GM23338 (cell line): ENCODE measurements at regions not wholly inside any gene's neighbourhood (a gene's known extent, or its start where the extent isn't known, plus 50 kb on each side); places are given as distances from the start of the nearest gene placed in this dataset.

Experiments used
- ATAC-seq: fragments of 200-7000 bp; cut with Tn5 transposase; 3 replicates; pipeline ENCODE4 v1.9.1; 2020
- DNase-seq: peaks from one replicate; pipeline ENCODE4 v3.0.0-alpha.2; 2015; ENCODE audit warnings: low spot score
- H2AFZ ChIP-seq: fragments of 200-600 bp; sonication (generic); 2 replicates; pipeline ENCODE4 v1.8.0; 2016; ENCODE audit warnings: antibody characterized with exemption, mild to moderate bottlenecking, moderate library complexity
- H3F3A ChIP-seq: fragments of 200-600 bp; sonication (generic); replicated peaks from 2 replicates; pipeline ENCODE4 v1.8.0; 2017; ENCODE audit warnings: antibody characterized with exemption, mixed run types, low read depth
- H3K27ac ChIP-seq: fragments of 200-600 bp; sonication (generic); 2 replicates; pipeline ENCODE4 v1.6.1; 2016; ENCODE audit warnings: low read depth
- H3K27me3 ChIP-seq: fragments of 200-600 bp; sonication (generic); 2 replicates; pipeline ENCODE4 v1.8.0; 2016; ENCODE audit warnings: mild to moderate bottlenecking, mixed run types, moderate library complexity; ENCODE audit not compliant: insufficient read depth
- H3K36me3 ChIP-seq: fragments of 200-600 bp; sonication (generic); 2 replicates; pipeline ENCODE4 v1.8.0; 2016; ENCODE audit warnings: mild to moderate bottlenecking; ENCODE audit not compliant: insufficient read depth
- H3K4me1 ChIP-seq: fragments of 200-600 bp; sonication (generic); 2 replicates; pipeline ENCODE4 v1.8.0; 2016; ENCODE audit warnings: mild to moderate bottlenecking, moderate library complexity; ENCODE audit not compliant: insufficient read depth
- H3K4me2 ChIP-seq: fragments of 200-600 bp; sonication (generic); 2 replicates; pipeline ENCODE4 v1.7.1; 2017; ENCODE audit warnings: mixed run types
- H3K4me3 ChIP-seq: fragments of 200-600 bp; sonication (generic); 2 replicates; pipeline ENCODE4 v1.6.1; 2016; ENCODE audit warnings: mixed run types
- H3K79me2 ChIP-seq: fragments of 200-600 bp; sonication (generic); replicated peaks from 2 replicates; pipeline ENCODE4 v1.8.0; 2017; ENCODE audit warnings: mild to moderate bottlenecking; ENCODE audit not compliant: insufficient read depth
- H3K9me2 ChIP-seq: fragments of 200-600 bp; sonication (generic); 2 replicates; pipeline ENCODE4 v1.8.0; 2017; ENCODE audit not compliant: insufficient read depth
- H4K20me1 ChIP-seq: fragments of 200-600 bp; sonication (generic); replicated peaks from 2 replicates; pipeline ENCODE4 v1.8.0; 2017; ENCODE audit warnings: mild to moderate bottlenecking; ENCODE audit not compliant: insufficient read depth
- H3K27ac Mint-ChIP-seq: 2 replicates; pipeline ENCODE4 v1.8.0; 2020; ENCODE audit warnings: inconsistent platforms, mild to moderate bottlenecking, moderate library complexity, mixed read lengths
- H3K27me3 Mint-ChIP-seq: 3 replicates; pipeline ENCODE4 v1.8.0; 2022; ENCODE audit warnings: low read depth, mild to moderate bottlenecking, moderate library complexity, mixed read lengths, inconsistent platforms; ENCODE audit not compliant: insufficient read depth, poor library complexity
- H3K36me3 Mint-ChIP-seq: 3 replicates; pipeline ENCODE4 v1.8.0; 2021; ENCODE audit warnings: low read depth, mild to moderate bottlenecking, inconsistent platforms, moderate library complexity, mixed read lengths
- H3K4me1 Mint-ChIP-seq: 3 replicates; pipeline ENCODE4 v1.8.0; 2020; ENCODE audit warnings: mild to moderate bottlenecking, inconsistent platforms, mixed read lengths
- H3K4me3 Mint-ChIP-seq: 3 replicates; pipeline ENCODE4 v1.8.0; 2021; ENCODE audit warnings: moderate library complexity, mild to moderate bottlenecking, inconsistent platforms, mixed read lengths
- H3K9me3 Mint-ChIP-seq: 3 replicates; pipeline ENCODE4 v1.8.0; 2020; ENCODE audit warnings: moderate library complexity, mild to moderate bottlenecking, inconsistent platforms, mixed read lengths
- CREB1 ChIP-seq: fragments of 250-450 bp; sonication (Bioruptor Pico); IDR thresholded peaks from 2 replicates; pipeline ENCODE4 v1.5.0; 2020; ENCODE audit warnings: low read depth, mild to moderate bottlenecking, moderate library complexity
- CTCF ChIP-seq, 2 experiments: fragments of 200-600 bp in 1 of 2; sonication (generic) in 1 of 2; conservative IDR thresholded peaks; 2 replicates each; pipeline versions ENCODE4 v1.5.1 to v1.6.1; 2016 to 2017; ENCODE audit warnings: antibody characterized with exemption in 2 of 2, low read depth in 2 of 2, mild to moderate bottlenecking in 2 of 2, moderate library complexity in 1 of 2
- EZH2 ChIP-seq: fragments of 200-600 bp; sonication (generic); IDR thresholded peaks from one replicate; pipeline ENCODE4 v1.8.0; 2017; ENCODE audit warnings: antibody characterized with exemption, mild to moderate bottlenecking, low read depth; ENCODE audit not compliant: unreplicated experiment
- EZH2phosphoT487 ChIP-seq: fragments of 200-600 bp; sonication (generic); IDR thresholded peaks from one replicate; pipeline ENCODE4 v1.8.1; 2018; ENCODE audit warnings: antibody characterized with exemption; ENCODE audit not compliant: unreplicated experiment
- JUNB ChIP-seq: IDR thresholded peaks from one replicate; pipeline ENCODE4 v1.6.1; 2016; ENCODE audit warnings: antibody characterized with exemption; ENCODE audit not compliant: unreplicated experiment
- NANOG ChIP-seq: IDR thresholded peaks from 2 replicates; pipeline ENCODE4 v1.6.1; 2016; ENCODE audit warnings: antibody characterized with exemption, borderline replicate concordance
- POLR2AphosphoS5 ChIP-seq: IDR thresholded peaks from 2 replicates; pipeline ENCODE4 v1.6.1; 2016; ENCODE audit warnings: antibody characterized with exemption, low read depth
- REST ChIP-seq: IDR thresholded peaks from one replicate; pipeline ENCODE4 v1.6.1; 2018; ENCODE audit warnings: antibody characterized with exemption; ENCODE audit not compliant: unreplicated experiment
- STAT1 ChIP-seq: IDR thresholded peaks from one replicate; pipeline ENCODE4 v1.6.1; 2016; ENCODE audit warnings: antibody characterized with exemption; ENCODE audit not compliant: unreplicated experiment
- ZNF114 ChIP-seq: fragments of 250-450 bp; sonication (Bioruptor Pico); IDR thresholded peaks from 2 replicates; pipeline ENCODE4 v1.5.0; 2020; ENCODE audit warnings: mild to moderate bottlenecking, moderate library complexity
- ZNF331 ChIP-seq: fragments of 250-450 bp; sonication (Bioruptor Pico); IDR thresholded peaks from 2 replicates; pipeline ENCODE4 v1.5.0; 2020; ENCODE audit warnings: low read depth, mild to moderate bottlenecking, moderate library complexity
- ZNF462 ChIP-seq: fragments of 250-450 bp; sonication (Bioruptor Pico); IDR thresholded peaks from 2 replicates; pipeline ENCODE4 v1.5.0; 2020; ENCODE audit warnings: mild to moderate bottlenecking, moderate library complexity
- TF ChIP-seq, protein P1 (sequence below): IDR thresholded peaks from 2 replicates; pipeline ENCODE4 v1.6.1; 2016; ENCODE audit warnings: antibody characterized with exemption

DNA sequence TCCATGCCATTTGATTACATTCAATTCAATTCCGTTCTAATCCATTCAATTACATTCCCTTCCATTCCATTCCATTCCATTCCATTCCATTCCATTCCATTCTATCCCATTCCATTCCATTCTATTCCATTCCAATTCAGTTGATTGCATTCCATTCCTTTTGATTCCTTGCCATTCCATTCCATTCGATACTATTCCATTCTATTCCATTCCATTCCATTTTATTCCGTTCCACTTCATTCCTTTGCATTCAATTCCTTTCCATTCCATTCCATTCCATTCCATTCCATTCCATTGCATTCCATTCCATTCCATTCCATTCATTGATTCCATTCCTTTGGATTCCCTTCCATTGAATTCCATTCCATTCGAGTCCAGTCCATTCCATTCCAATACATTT is 2574.0 kb upstream of the TPTE start:
- ATAC-seq (no peak), DNase-seq (no peak)
- Mint-ChIP-seq H3K27me3 (peaks cover 77% of the 10 kb centered on the region), H3K36me3 (peaks cover 100% of the 10 kb centered on the region), H3K4me3 (no peak overlapping the region), H3K9me3 (no peaks in the 10 kb centered on the region), H3K27ac (no peak overlapping the region), H3K4me1 (no peaks in the 10 kb centered on the region)
- Histone ChIP-seq H3F3A (no peaks in the 10 kb centered on the region; the same call in 1 of the 2 replicates), H3K4me3 (peak overlapping the region; percentile 28; the same call in 1 of the 2 replicates), H2AFZ (no peak overlapping the region), H4K20me1 (no peaks in the 10 kb centered on the region), H3K36me3 (peaks cover 69% of the 10 kb centered on the region), H3K27ac (no peak overlapping the region), H3K4me1 (no peaks in the 10 kb centered on the region), H3K27me3 (0 out of 2 replicates have a peak, but pooled peaks cover 6% of the 10 kb centered on the region), H3K79me2 (no peaks in the 10 kb centered on the region), H3K9me2 (no peaks in the 10 kb centered on the region), H3K4me2 (no peak overlapping the region)
- no peak for TF ChIP-seq ZNF331 (CRISPR knock-in tag)
- no peak for TF ChIP-seq NANOG
- TF ChIP-seq JUNB = no peak
- TF ChIP-seq POLR2AphosphoS5 = no peak
- no peak for TF ChIP-seq EZH2phosphoT487
- no peak for TF ChIP-seq EZH2
- TF ChIP-seq ZNF462 (CRISPR knock-in tag) = no peak
- TF ChIP-seq, protein P1, sequence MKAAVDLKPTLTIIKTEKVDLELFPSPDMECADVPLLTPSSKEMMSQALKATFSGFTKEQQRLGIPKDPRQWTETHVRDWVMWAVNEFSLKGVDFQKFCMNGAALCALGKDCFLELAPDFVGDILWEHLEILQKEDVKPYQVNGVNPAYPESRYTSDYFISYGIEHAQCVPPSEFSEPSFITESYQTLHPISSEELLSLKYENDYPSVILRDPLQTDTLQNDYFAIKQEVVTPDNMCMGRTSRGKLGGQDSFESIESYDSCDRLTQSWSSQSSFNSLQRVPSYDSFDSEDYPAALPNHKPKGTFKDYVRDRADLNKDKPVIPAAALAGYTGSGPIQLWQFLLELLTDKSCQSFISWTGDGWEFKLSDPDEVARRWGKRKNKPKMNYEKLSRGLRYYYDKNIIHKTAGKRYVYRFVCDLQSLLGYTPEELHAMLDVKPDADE = no peak
- no peak for TF ChIP-seq REST
- TF ChIP-seq CTCF (conservative IDR thresholded peaks at IDR 0.05; ENCODE audit: low read depth in 2 of 2) = no peak
- no peak for TF ChIP-seq CREB1 (CRISPR knock-in tag)
- no peak for TF ChIP-seq STAT1
- no peak for TF ChIP-seq ZNF114 (CRISPR knock-in tag)
